ENCODE measurements at regions not wholly inside any gene's neighbourhood (a gene's known extent, or its start where the extent isn't known, plus 50 kb on each side); places are given as distances from the start of the nearest gene placed in this dataset.
"Not testable (repeated sequence)": the region's sequence is repeated elsewhere in the genome, so short reads cannot be mapped to it uniquely, and the experiment has no call there.

DNA sequence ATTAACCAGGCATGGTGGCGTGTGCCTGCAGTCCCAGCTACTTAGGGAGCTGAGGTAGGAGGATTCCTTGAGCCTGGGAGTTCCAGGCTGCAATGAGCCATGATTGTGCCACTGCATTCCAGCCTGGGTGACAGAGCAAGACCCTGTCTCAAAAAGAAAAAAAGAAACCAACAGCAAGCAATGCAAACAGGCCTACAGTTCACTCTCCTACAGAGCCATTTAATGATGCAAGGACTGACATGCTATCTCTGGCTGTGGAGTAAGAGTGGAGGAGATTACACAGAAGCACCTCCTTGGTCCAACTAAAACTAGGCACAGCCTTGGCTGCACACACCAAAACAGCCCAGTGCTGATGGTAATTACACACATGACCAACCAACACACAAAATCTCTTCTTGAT, 127.5 kb upstream of the SOD1 start:
- no peak for DNase-seq (ENCODE audit: low spot score)

DNA sequence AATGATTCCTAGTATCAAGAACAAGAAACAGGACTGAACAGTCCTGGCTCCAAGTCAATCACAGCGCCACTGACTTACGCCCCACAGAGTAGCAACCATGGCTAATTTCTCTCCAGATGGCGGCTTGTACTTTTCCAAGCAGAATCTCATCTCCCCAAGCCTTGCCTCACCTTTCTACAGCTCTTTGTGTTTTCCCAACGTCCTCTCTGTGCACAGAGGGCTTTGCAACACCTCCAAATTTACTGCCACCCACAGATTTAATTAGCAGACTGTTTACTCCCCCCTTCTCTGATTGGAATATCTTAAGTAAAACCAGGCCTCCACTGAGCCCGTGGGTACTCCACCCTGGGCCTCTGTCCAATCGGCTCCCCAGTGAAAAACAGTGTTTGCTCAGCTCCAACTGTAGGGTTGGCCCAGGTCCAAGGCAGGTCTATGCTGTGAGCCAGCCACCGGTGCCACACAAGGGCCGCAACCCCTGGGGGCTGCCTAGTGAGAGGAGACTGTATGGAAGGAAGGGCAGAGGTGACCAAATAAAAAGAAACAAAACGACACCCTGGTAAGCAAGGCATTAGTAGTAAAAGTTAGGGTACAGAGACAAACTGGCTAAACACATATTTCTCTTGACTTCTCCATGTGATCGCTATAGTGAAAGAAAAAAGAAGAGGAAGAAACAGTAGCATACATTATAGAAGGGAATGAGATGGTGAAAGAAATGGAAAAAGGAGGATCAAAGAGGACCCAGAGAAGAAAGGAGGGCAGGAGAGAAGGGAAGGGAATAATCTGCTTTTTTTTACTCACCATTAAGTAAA, 128.4 kb upstream of the SOD1 start:
- peak; percentile 18 for DNase-seq (ENCODE audit: low spot score)

- no peak for DNase-seq (ENCODE audit: low spot score)
Observed at GRCh38 chr21:31530364-31530763, 129.1 kb upstream of the SOD1 start.

GRCh38 chr21:31529406-31529805, 130.1 kb upstream of the SOD1 start:
- no peak for DNase-seq (ENCODE audit: low spot score)

DNA sequence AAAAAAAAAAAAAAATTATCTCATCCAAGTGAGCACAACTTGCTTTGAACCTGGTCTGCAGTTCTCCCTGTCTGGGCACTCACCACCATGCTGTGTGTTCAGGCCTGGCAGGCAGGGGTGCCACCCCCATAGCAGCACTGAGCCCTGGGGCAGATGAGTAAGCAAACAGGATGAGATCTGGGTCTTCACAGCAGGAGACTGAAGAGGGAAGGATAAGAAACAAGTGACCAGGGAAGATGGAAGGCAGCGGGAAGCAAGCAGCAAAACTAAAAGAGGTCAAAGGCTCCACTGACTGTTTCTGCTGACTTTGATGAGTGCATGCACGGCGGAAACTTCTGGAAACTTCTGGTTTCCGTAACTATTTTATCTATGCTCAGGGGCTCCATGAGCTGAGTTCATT, 133.5 kb upstream of the SOD1 start:
- DNase-seq (ENCODE audit: low spot score) = no peak

DNA sequence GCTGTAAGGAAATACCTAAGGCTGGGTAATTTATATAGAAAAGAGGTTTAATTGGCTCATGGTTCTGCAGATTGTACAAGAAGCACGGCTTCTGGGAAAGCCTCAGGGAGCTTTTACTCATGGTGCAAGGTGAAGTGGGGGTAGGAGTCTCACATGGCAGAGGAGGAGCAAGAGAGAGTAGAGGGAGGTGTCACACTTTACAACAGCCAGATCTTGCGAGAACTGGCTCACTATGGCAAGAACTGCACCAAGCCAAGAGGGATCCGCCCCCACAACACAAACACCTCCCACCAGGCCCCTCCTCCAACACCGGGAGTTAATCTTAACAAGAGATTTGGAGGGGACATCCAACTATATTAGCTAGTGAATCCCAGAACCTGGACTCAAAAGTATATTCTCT, 135.4 kb upstream of the SOD1 start:
- DNase-seq (ENCODE audit: low spot score) = no peak

DNA sequence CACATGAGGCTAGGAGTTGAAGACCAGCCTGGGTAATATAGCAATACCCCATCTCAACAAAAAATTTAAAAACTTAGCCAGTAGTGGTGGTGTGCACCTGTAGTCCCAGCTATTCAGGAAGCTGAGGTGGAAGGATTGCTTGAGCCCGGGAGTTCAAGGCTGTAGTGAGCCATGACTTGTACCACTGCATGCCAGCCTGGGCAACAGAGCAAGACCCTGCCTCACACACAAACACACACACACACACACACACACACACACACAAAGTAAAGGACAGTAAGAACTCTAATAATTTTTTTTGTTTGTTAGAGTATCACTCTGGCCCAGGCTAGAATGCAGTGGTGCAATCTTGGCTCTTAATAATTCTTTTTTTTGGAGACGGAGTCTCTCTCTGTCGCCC, 138.0 kb upstream of the SOD1 start:
- DNase-seq (ENCODE audit: low spot score) = no peak

GRCh38 chr21:31520561-31521098, 138.9 kb upstream of the SOD1 start:
- no peak for DNase-seq (ENCODE audit: low spot score)

DNA sequence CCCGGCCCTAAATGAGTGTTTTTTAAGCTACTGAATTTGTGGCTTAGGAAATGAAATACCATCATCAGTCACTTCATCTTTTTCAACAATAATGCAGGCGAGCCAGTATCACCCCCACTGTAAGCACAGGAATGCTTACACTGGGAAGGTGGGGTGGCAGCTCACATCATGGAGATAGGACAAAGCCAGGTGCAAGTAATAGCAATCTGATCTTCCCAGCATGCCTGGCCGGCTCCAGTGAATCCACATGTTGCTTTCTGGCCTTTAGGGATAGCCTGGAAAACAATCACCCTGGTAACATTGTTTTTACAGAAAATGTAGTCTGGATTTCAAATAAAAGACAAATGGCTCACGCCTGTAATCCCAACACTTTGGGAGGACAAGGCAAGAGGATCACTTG, 140.9 kb upstream of the SOD1 start:
- no peak for DNase-seq (ENCODE audit: low spot score)

- no peak for DNase-seq (ENCODE audit: low spot score)
Observed at GRCh38 chr21:31517664-31518414, 141.7 kb upstream of the SOD1 start.

- DNase-seq (ENCODE audit: low spot score) = no peak
Observed at GRCh38 chr21:31515253-31515652, 144.2 kb upstream of the SOD1 start.

DNA sequence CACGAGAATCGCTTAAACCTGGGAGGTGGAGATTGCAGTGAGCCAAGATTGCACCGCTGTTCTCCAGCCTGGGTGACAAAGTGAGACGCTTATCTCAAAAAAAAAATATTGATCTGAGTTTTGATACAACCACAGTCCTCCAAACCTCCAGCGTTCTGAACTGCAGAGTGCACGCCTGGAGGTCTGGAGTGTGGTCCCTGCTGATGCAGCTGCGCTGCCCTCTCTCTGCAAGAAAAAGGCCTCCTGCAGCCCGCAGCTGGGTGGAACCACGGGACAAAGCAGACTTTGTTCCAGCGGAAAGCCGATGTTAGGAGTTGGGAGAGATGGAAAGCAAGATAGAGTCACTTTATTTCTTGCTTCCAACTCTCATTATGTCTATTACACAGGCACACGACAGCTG, 144.9 kb upstream of the SOD1 start:
- no peak for DNase-seq (ENCODE audit: low spot score)

GRCh38 chr21:31513541-31513940, 146.0 kb upstream of the SOD1 start:
- DNase-seq (ENCODE audit: low spot score) = not testable (repeated sequence)

GRCh38 chr21:31511999-31512398, 147.5 kb upstream of the SOD1 start:
- DNase-seq (ENCODE audit: low spot score) = not testable (repeated sequence)

DNA sequence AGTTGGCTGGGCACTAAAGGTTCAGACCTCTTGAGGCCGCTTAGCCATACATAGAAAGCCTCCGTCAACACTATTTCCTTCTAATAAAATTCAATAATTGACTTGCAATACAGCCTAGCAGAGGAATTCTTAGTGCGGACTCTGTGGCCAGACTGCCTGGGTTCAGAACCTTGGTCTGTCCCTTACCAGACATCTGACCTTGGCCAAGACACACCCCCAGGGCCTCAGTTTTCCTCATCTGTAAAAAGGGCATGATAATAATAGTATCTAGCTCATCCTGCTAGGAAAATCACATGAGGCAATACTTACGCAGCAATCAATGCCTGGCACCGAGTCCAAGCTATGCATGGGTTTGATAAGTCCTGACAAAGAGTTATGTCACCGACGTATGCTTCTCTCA, 148.2 kb upstream of the SOD1 start:
- DNase-seq (ENCODE audit: low spot score) = no peak

- peak; percentile 31 for DNase-seq (ENCODE audit: low spot score)
Observed at GRCh38 chr21:31509194-31510017, 150.1 kb upstream of the SOD1 start.

DNA sequence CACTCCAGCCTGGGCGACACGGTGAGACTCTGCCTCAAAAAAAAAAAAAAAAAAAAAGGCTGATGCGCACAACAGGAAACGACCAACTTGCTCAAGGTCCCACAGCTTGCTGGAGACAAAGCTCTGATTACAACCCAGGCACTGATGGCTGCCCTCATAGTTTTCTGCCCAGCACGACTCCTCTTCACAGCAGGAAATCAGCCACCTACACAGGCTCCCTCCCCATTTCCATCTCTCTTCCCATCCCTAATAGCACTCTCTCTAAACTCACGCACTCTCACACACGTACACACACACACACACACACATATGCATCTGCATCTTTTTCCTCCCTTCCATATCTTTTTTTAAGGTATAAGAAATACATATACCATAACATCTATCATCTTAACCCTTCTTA, 153.5 kb upstream of the SOD1 start:
- no peak for DNase-seq (ENCODE audit: low spot score)

- no peak for DNase-seq (ENCODE audit: low spot score)
Observed at GRCh38 chr21:31503939-31504338, 155.6 kb upstream of the SOD1 start.

DNA sequence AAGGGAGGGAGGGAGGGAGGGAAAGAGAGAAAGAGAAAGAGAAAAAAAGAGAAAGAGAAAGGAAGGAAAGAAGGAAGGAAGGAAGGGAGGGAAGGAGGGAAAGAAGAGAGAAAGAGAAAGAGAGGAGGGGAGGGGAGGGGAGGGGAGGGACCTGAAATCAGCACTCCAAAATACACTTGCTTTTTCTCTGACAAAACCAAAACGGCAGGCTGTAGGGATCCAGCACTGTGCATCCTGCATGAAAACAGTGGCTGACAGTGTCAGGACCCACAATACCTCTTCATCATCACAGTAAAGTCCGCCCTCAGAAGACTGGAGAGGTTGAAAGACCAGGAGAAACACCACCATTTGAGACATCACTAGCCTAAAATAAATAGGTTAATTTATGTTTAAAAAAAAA, 156.0 kb upstream of the SOD1 start:
- no peak for DNase-seq (ENCODE audit: low spot score)

DNA sequence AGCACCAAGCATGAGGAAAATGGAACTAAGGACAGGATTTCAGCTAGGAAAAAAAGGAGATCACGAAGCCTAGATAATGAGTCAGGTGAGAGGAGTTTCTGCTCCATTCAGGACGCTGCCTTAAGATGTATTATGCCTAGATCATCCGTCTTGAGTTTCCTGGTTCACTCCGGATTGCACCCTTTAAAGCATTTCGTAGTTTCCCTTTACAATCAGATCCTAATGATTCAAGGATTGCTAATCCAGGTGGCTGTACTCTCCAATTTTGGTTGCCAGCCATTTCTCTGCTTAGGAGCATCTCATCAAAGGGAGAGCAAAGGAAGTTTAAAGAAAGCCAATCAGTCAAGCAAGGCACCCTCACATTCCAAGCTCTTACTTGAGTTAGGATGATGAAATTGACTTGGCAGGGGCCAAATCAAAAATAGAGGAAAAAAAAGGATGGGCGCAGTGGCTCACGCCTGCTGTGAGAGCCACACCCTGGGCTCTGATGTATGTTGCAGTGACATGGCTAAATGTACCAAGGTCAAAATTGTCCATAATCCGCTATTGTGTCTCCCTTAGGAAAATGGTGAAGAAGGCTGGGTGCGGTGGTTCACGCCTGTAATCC, 156.9 kb upstream of the SOD1 start:
- no peak for DNase-seq (ENCODE audit: low spot score)

DNA sequence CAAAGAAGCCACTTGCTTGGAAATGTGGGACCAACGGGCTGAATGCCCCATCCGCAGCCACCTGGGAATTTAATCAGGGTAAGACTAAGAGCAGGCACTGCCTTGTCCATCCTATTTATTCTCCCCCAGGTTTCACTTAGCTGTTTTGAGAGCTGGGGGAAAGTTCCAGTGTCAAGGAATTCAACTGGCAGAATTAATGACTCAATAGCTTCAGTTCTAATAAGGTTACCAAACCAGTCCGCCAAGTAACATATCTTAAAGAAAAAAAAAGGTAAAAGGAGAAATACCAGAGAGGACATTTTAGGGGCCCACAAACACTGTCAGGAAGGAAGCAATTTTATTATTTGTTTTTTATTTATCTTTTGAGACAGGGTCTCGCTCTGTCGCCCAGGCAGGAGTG, 157.6 kb upstream of the SOD1 start:
- DNase-seq (ENCODE audit: low spot score) = no peak

DNA sequence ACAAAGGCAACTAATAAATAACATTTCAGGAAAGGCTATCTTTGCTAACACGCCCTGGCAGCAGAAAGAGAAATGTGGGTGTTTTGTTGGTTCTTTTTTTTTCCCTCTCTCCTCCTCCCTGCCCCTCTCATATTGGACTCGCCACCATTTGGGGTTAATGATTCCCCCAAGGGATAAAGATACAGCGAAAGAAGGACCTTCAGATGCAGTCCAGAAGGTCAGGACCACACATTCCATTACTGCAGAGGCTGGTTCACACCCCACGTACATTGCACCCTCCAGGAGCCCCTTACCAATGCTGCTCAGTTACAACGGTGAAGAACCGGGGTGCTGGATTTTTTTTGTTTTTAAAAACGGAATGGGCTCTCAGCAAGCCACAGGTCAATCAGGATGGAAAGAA, 156.9 kb upstream of the TIAM1 start:
- no peak for DNase-seq (ENCODE audit: low spot score)

Data from LoVo (cell line).